Neural crest cell (in vitro differentiated cells): ENCODE measurements at regions not wholly inside any gene's neighbourhood (a gene's known extent, or its start where the extent isn't known, plus 50 kb on each side); places are given as distances from the start of the nearest gene placed in this dataset.

ENCODE experiments used
- DNase-seq: peaks from one replicate; pipeline ENCODE4 v3.0.0; 2021; ENCODE audit warnings: low read depth, mixed read lengths, low spot score
- H3K27ac Mint-ChIP-seq: one replicate; pipeline ENCODE4 v1.8.0; 2021; ENCODE audit warnings: mild to moderate bottlenecking, mixed read lengths; ENCODE audit not compliant: unreplicated experiment
- H3K27me3 Mint-ChIP-seq: 2 replicates; pipeline ENCODE4 v1.8.0; 2021; ENCODE audit warnings: low read depth, mild to moderate bottlenecking, mixed read lengths
- H3K36me3 Mint-ChIP-seq: 2 replicates; pipeline ENCODE4 v1.8.0; 2021; ENCODE audit warnings: low read depth, mild to moderate bottlenecking, mixed read lengths
- H3K4me1 Mint-ChIP-seq: 2 replicates; pipeline ENCODE4 v1.8.0; 2021; ENCODE audit warnings: mixed read lengths
- H3K4me3 Mint-ChIP-seq: one replicate; pipeline ENCODE4 v1.8.0; 2021; ENCODE audit warnings: mild to moderate bottlenecking, mixed read lengths
- H3K9me3 Mint-ChIP-seq: 2 replicates; pipeline ENCODE4 v1.8.0; 2021; ENCODE audit warnings: mixed read lengths
- CTCF ChIP-seq: fragments of 200-600 bp; sonication (generic); conservative IDR thresholded peaks from 2 replicates; pipeline ENCODE4 v1.5.0; 2021; ENCODE audit warnings: antibody characterized with exemption, mild to moderate bottlenecking

GRCh38 chr1:157236072-157236471, 97.9 kb upstream of the ETV3 start:
- H3K27me3 Mint-ChIP-seq = peaks cover 3% of the 10 kb centered on the region
- no peak for TF ChIP-seq CTCF
- H3K4me1 Mint-ChIP-seq = peaks cover 12% of the 10 kb centered on the region
- no peak overlapping the region for H3K4me3 Mint-ChIP-seq
- no peak overlapping the region for H3K27ac Mint-ChIP-seq
- H3K36me3 Mint-ChIP-seq = no peaks in the 10 kb centered on the region
- DNase-seq = no peak
- H3K9me3 Mint-ChIP-seq = no peaks in the 10 kb centered on the region

DNA sequence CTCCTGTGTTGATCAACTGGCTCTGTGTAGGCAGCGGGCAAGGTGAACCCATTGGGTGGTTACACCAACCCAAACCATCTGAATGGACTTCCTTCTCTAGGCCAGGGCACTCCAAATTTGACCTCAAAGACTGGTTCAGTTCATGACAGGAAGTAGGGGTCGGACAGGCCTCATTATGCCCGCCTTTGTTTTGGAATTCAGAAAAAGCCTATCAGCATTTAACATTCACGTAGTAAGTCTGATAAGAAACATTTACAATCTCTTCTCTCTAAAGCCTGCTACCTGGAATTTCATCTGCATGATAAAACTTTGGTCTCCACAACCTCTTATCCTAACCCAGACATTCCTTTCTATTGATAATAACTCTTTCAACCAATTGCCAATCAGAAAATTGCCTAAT, 97.1 kb upstream of the ETV3 start:
- H3K27ac Mint-ChIP-seq = peak overlapping the region; percentile 23
- H3K27me3 Mint-ChIP-seq = peaks cover 3% of the 10 kb centered on the region
- no peak for DNase-seq
- no peak for TF ChIP-seq CTCF
- H3K36me3 Mint-ChIP-seq = no peaks in the 10 kb centered on the region
- peaks cover 12% of the 10 kb centered on the region for H3K4me1 Mint-ChIP-seq
- no peaks in the 10 kb centered on the region for H3K9me3 Mint-ChIP-seq
- H3K4me3 Mint-ChIP-seq = no peak overlapping the region

GRCh38 chr1:157234705-157235273, 96.6 kb upstream of the ETV3 start:
- Mint-ChIP-seq H3K27me3 (peaks cover 3% of the 10 kb centered on the region), H3K9me3 (no peaks in the 10 kb centered on the region), H3K4me3 (no peak overlapping the region), H3K36me3 (no peaks in the 10 kb centered on the region), H3K27ac (no peak overlapping the region), H3K4me1 (peaks cover 12% of the 10 kb centered on the region)
- no peak for DNase-seq
- TF ChIP-seq CTCF = no peak

GRCh38 chr1:157233131-157233530, 94.9 kb upstream of the ETV3 start:
- no peak for DNase-seq
- TF ChIP-seq CTCF = no peak
- H3K4me1 Mint-ChIP-seq = peaks cover 12% of the 10 kb centered on the region
- no peaks in the 10 kb centered on the region for H3K9me3 Mint-ChIP-seq
- no peaks in the 10 kb centered on the region for H3K36me3 Mint-ChIP-seq
- H3K4me3 Mint-ChIP-seq = no peak overlapping the region
- H3K27ac Mint-ChIP-seq = no peak overlapping the region
- peaks cover 10% of the 10 kb centered on the region for H3K27me3 Mint-ChIP-seq

DNA sequence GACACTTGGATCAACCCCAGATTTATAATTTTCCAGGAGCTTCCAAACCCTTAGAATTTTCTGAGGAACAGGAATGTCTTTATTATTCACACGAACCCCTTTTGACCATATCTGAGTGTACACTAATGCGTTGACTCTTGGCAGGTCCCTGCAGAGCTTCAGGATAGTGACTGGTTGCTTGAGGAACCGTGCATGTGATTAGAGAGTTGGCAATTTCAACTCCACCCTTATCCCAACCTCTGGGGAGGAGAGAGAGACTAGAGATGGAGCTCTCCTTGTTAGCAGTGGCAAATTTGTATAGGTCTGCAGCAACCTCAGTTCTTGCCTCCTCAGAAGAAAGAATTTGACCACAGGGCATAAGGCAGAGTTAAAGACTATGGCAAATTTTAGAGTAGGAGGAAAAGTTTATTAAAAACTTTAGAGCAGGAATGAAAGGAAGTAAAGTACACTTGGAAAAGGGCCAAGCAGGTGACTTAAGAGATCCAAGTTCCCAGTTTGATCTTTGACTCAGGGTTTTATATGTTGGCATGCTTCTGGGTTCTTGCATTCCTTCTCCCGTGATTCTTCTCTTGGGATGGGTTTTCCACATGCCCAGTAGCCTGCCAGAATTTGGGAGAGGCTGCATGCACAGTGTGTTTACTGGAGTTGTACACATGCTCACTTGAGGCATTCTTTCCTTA, 93.8 kb upstream of the ETV3 start:
- Mint-ChIP-seq H3K27ac (no peak overlapping the region), H3K27me3 (peaks cover 16% of the 10 kb centered on the region)

More for the DNA sequence above, 93.8 kb upstream of the ETV3 start:
- Mint-ChIP-seq H3K36me3 (no peaks in the 10 kb centered on the region), H3K9me3 (no peaks in the 10 kb centered on the region), H3K4me1 (peaks cover 12% of the 10 kb centered on the region), H3K4me3 (no peak overlapping the region)
- TF ChIP-seq CTCF = no peak
- DNase-seq = no peak
